Naive thymus-derived CD8-positive, alpha-beta T cell (primary cell): ENCODE measurements at regions not wholly inside any gene's neighbourhood (a gene's known extent, or its start where the extent isn't known, plus 50 kb on each side); places are given as distances from the start of the nearest gene placed in this dataset.

Source experiments
- ATAC-seq, 2 donors: fragments of 150-1000 bp; cut with Tn5 transposase in 1 of 2; sonication (Bioruptor Pico), chemical (Tn5 transposase) in 1 of 2; 1 replicate in 1 of 2; 2 replicates in 1 of 2; pipeline ENCODE4 v1.10.0; 2021; ENCODE audit warnings: mild to moderate bottlenecking in 2 of 2, moderate library complexity in 2 of 2
- POLR2A ChIA-PET: fragments of 350-600 bp; sonication (Branson Sonifier 250); formaldehyde crosslinking; loops from one replicate; lab custom pipeline; 2021; ENCODE audit warnings: antibody characterized with exemption; lab: Charles Lee
- DNase-seq, 10 donors: peaks; one replicate each; pipeline versions ENCODE4 v3.0.0 to v3.0.0-alpha.2; 2020 to 2022
- H3K27ac Mint-ChIP-seq, 10 donors: one replicate each; pipeline ENCODE4 v1.8.0; 2020 to 2022; ENCODE audit warnings: mild to moderate bottlenecking in 10 of 10, mixed read lengths in 10 of 10, moderate library complexity in 4 of 10, inconsistent platforms in 1 of 10
- H3K27me3 Mint-ChIP-seq, 5 donors: one replicate each; pipeline ENCODE4 v1.8.0; 2021 to 2022; ENCODE audit warnings: mixed read lengths in 5 of 5
- H3K36me3 Mint-ChIP-seq, 3 donors: one replicate each; pipeline ENCODE4 v1.8.0; 2020 to 2022; ENCODE audit warnings: mixed read lengths in 3 of 3, mild to moderate bottlenecking in 2 of 3, inconsistent platforms in 1 of 3
- H3K4me1 Mint-ChIP-seq, 4 donors: one replicate each; pipeline ENCODE4 v1.8.0; 2021 to 2022; ENCODE audit warnings: mixed read lengths in 4 of 4
- H3K4me3 Mint-ChIP-seq, 10 donors: one replicate each; pipeline ENCODE4 v1.8.0; 2020 to 2022; ENCODE audit warnings: mild to moderate bottlenecking in 10 of 10, mixed read lengths in 10 of 10, moderate library complexity in 6 of 10, inconsistent platforms in 1 of 10
- H3K9me3 Mint-ChIP-seq, 9 donors: one replicate each; pipeline ENCODE4 v1.8.0; 2020 to 2022; ENCODE audit warnings: mixed read lengths in 9 of 9, mild to moderate bottlenecking in 3 of 9, inconsistent platforms in 1 of 9, moderate library complexity in 1 of 9

- Mint-ChIP-seq H3K36me3 (no peaks in the 10 kb centered on the region), H3K4me3 (no peak overlapping the region), H3K27ac (peak overlapping the region in 1 of 10 donors; percentile 35), H3K27me3 (no peaks in the 10 kb centered on the region), H3K4me1 (peaks cover 8 to 18% (median 10%) of the 10 kb centered on the region in 4 donors), H3K9me3 (no peaks in the 10 kb centered on the region)
- no peak for ATAC-seq
- POLR2A ChIA-PET = no interaction called here
- DNase-seq = no peak
Observed at GRCh38 chr13:40064154-40065097, 409.0 kb downstream of the COG6 start.

GRCh38 chr13:40069173-40070044 is 413.9 kb downstream of the COG6 start:
- Mint-ChIP-seq H3K9me3 (no peaks in the 10 kb centered on the region), H3K4me1 (peaks cover 12 to 37% (median 26%) of the 10 kb centered on the region in 4 donors), H3K27ac (peak overlapping the region; percentile 30 to 85 (median 68)), H3K27me3 (no peaks in the 10 kb centered on the region), H3K36me3 (no peaks in the 10 kb centered on the region), H3K4me3 (peak overlapping the region; percentile 34 to 76 (median 62))
- DNase-seq = peak; percentile 54 to 84 (median 70)
- ATAC-seq = peak; percentile 95 to 99
- POLR2A ChIA-PET = interaction anchor here (0.7 to 3.0 kb wide), 13 partner anchors 8 to 614 kb away, joined by 3 to 21 read pairs (median 4); no protein-coding TSS in a partner anchor

- Mint-ChIP-seq H3K4me1 (peaks cover 15 to 40% (median 26%) of the 10 kb centered on the region in 4 donors), H3K36me3 (no peaks in the 10 kb centered on the region), H3K27me3 (no peaks in the 10 kb centered on the region), H3K27ac (peak overlapping the region in 6 of 10 donors; percentile 17 to 70 (median 52)), H3K4me3 (peak overlapping the region in 6 of 10 donors; percentile 30 to 71 (median 48)), H3K9me3 (no peaks in the 10 kb centered on the region)
- POLR2A ChIA-PET = interaction anchor here (1.0 to 3.0 kb wide), 2 partner anchors 116 to 418 kb away, joined by 3 to 21 read pairs; no protein-coding TSS in a partner anchor
- DNase-seq (no peak), ATAC-seq (no peak)
Observed at GRCh38 chr13:40070357-40070756, 414.9 kb downstream of the COG6 start.

- Mint-ChIP-seq H3K27ac (peak overlapping the region in 1 of 10 donors; percentile 47), H3K27me3 (no peaks in the 10 kb centered on the region), H3K36me3 (no peaks in the 10 kb centered on the region), H3K9me3 (no peaks in the 10 kb centered on the region), H3K4me3 (no peak overlapping the region), H3K4me1 (peaks cover 20 to 64% (median 39%) of the 10 kb centered on the region in 4 donors)
- DNase-seq = no peak
- POLR2A ChIA-PET = interaction anchor here (2.9 kb wide), 1 partner anchor 115 kb away, joined by 8 read pairs; no protein-coding TSS in a partner anchor
- ATAC-seq = no peak
Observed at GRCh38 chr13:40072663-40073120, 417.2 kb downstream of the COG6 start.

GRCh38 chr13:40074338-40074737 is 418.9 kb downstream of the COG6 start:
- Mint-ChIP-seq H3K9me3 (no peaks in the 10 kb centered on the region), H3K27me3 (no peaks in the 10 kb centered on the region), H3K36me3 (no peaks in the 10 kb centered on the region), H3K4me1 (peaks cover 19 to 66% (median 43%) of the 10 kb centered on the region in 4 donors), H3K27ac (no peak overlapping the region), H3K4me3 (no peak overlapping the region)
- DNase-seq = no peak
- no peak for ATAC-seq
- POLR2A ChIA-PET = interaction anchor here (2.9 kb wide), 1 partner anchor 113 kb away, joined by 8 read pairs; no protein-coding TSS in a partner anchor

GRCh38 chr13:40075281-40075680 is 419.8 kb downstream of the COG6 start:
- POLR2A ChIA-PET = interaction anchor here (2.9 kb wide), 1 partner anchor 112 kb away, joined by 8 read pairs; no protein-coding TSS in a partner anchor
- Mint-ChIP-seq H3K27ac (peak overlapping the region in 3 of 10 donors; percentile 25 to 48 (median 33)), H3K9me3 (no peaks in the 10 kb centered on the region), H3K4me3 (no peak overlapping the region), H3K27me3 (no peaks in the 10 kb centered on the region), H3K36me3 (no peaks in the 10 kb centered on the region), H3K4me1 (peaks cover 18 to 57% (median 34%) of the 10 kb centered on the region in 4 donors)
- DNase-seq (no peak), ATAC-seq (no peak)

GRCh38 chr13:40076765-40077362 is 421.4 kb downstream of the COG6 start:
- H3K27ac Mint-ChIP-seq = peak overlapping the region in 3 of 10 donors; percentile 5 to 43 (median 28)
- peak overlapping the region in 1 of 10 donors; percentile 36 for H3K4me3 Mint-ChIP-seq
- DNase-seq (no peak), ATAC-seq (no peak)
- no peaks in the 10 kb centered on the region for H3K9me3 Mint-ChIP-seq
- H3K36me3 Mint-ChIP-seq = no peaks in the 10 kb centered on the region
- H3K4me1 Mint-ChIP-seq = peaks cover 12 to 41% (median 24%) of the 10 kb centered on the region in 4 donors
- no peaks in the 10 kb centered on the region for H3K27me3 Mint-ChIP-seq
- POLR2A ChIA-PET = interaction anchor here (0.6 kb wide), 1 partner anchor 34 kb away, joined by 3 read pairs; no protein-coding TSS in a partner anchor

GRCh38 chr13:40077396-40078027 is 422.1 kb downstream of the COG6 start:
- peak overlapping the region in 4 of 10 donors; percentile 0 to 43 (median 11) for H3K4me3 Mint-ChIP-seq
- H3K9me3 Mint-ChIP-seq = no peaks in the 10 kb centered on the region
- POLR2A ChIA-PET = interaction anchor here (0.5 to 0.6 kb wide), 2 partner anchors 8 to 34 kb away, joined by 3 read pairs; no protein-coding TSS in a partner anchor
- peaks cover 11 to 35% (median 24%) of the 10 kb centered on the region in 4 donors for H3K4me1 Mint-ChIP-seq
- H3K27ac Mint-ChIP-seq = peak overlapping the region in 7 of 10 donors; percentile 4 to 61 (median 39)
- ATAC-seq = peak in 1 of 2 donors; percentile 62
- DNase-seq = peak in 1 of 10 donors; percentile 23
- H3K27me3 Mint-ChIP-seq = no peaks in the 10 kb centered on the region
- no peaks in the 10 kb centered on the region for H3K36me3 Mint-ChIP-seq

GRCh38 chr13:40079721-40080120 is 424.3 kb downstream of the COG6 start:
- DNase-seq = no peak
- Mint-ChIP-seq H3K4me1 (peaks cover 10 to 36% (median 22%) of the 10 kb centered on the region in 4 donors), H3K9me3 (no peaks in the 10 kb centered on the region), H3K27me3 (no peaks in the 10 kb centered on the region), H3K27ac (no peak overlapping the region), H3K4me3 (no peak overlapping the region), H3K36me3 (peaks cover 0 to 2% (median 0%) of the 10 kb centered on the region in 3 donors)
- POLR2A ChIA-PET = interaction anchor here (0.6 kb wide), 1 partner anchor 10 kb away, joined by 3 read pairs; no protein-coding TSS in a partner anchor
- ATAC-seq = no peak

- Mint-ChIP-seq H3K4me3 (no peak overlapping the region), H3K9me3 (no peaks in the 10 kb centered on the region), H3K27ac (no peak overlapping the region), H3K36me3 (peaks cover 0 to 2% (median 0%) of the 10 kb centered on the region in 3 donors), H3K27me3 (no peaks in the 10 kb centered on the region), H3K4me1 (peaks cover 8 to 34% (median 22%) of the 10 kb centered on the region in 4 donors)
- POLR2A ChIA-PET = interaction anchor here (0.7 kb wide), 1 partner anchor 9 kb away, joined by 3 read pairs; no protein-coding TSS in a partner anchor
- no peak for ATAC-seq
- no peak for DNase-seq
Observed at GRCh38 chr13:40080676-40081075, 425.2 kb downstream of the COG6 start.

GRCh38 chr13:40082639-40083038 is 427.2 kb downstream of the COG6 start:
- Mint-ChIP-seq H3K9me3 (no peaks in the 10 kb centered on the region), H3K27me3 (no peaks in the 10 kb centered on the region), H3K4me1 (peaks cover 4 to 14% (median 11%) of the 10 kb centered on the region in 4 donors), H3K4me3 (no peak overlapping the region), H3K27ac (no peak overlapping the region), H3K36me3 (peaks cover 0 to 2% (median 0%) of the 10 kb centered on the region in 3 donors)
- no peak for ATAC-seq
- POLR2A ChIA-PET = no interaction called here
- no peak for DNase-seq
